ENCODE measurements at regions not wholly inside any gene's neighbourhood (a gene's known extent, or its start where the extent isn't known, plus 50 kb on each side); places are given as distances from the start of the nearest gene placed in this dataset.

DNA sequence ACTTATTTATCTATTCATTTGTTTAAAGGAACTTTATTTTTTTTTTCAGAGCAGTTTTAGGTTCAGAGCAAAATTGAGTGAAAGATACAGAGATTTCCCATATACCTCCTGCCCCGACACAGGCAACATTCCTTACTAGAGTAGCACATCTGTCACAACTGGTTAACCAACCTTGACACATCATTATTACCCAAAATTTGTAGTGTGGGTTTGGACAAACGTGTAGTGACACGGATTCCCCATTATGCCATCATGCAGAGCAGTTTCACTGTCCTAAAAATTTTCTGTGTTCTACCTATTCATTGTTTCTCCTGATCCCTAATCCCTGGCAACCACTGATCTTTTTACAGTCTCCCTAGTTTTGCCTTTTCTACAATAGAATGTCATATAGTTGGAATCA, 57.3 kb upstream of the LHFPL2 start:
- no peak overlapping the region for H3K27ac ChIP-seq (ENCODE audit: insufficient read depth, low read length)
- no peak for DNase-seq (ENCODE audit: low read depth in 2 of 2)
- no peak overlapping the region for H3K4me3 ChIP-seq (replicated peaks in 1 of 4; ENCODE audit: control extremely low read depth in 1 of 4, insufficient read depth in 1 of 4, low read depth in 3 of 4, low read length in 4 of 4)
- no peaks in the 10 kb centered on the region for H3K36me3 ChIP-seq (ENCODE audit: control insufficient read depth, insufficient read depth, low read length)
- no peak for TF ChIP-seq EZH2 (IDR thresholded peaks at IDR 0.05; ENCODE audit: low read length, missing control alignments)
- TF ChIP-seq, protein P1, sequence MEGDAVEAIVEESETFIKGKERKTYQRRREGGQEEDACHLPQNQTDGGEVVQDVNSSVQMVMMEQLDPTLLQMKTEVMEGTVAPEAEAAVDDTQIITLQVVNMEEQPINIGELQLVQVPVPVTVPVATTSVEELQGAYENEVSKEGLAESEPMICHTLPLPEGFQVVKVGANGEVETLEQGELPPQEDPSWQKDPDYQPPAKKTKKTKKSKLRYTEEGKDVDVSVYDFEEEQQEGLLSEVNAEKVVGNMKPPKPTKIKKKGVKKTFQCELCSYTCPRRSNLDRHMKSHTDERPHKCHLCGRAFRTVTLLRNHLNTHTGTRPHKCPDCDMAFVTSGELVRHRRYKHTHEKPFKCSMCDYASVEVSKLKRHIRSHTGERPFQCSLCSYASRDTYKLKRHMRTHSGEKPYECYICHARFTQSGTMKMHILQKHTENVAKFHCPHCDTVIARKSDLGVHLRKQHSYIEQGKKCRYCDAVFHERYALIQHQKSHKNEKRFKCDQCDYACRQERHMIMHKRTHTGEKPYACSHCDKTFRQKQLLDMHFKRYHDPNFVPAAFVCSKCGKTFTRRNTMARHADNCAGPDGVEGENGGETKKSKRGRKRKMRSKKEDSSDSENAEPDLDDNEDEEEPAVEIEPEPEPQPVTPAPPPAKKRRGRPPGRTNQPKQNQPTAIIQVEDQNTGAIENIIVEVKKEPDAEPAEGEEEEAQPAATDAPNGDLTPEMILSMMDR (conservative IDR thresholded peaks at IDR 0.05 in 1 of 2, IDR thresholded peaks at IDR 0.05 in 1 of 2; ENCODE audit: low read depth in 1 of 2, low read length in 2 of 2) = no peak
- no peaks in the 10 kb centered on the region for H4K20me1 ChIP-seq (ENCODE audit: control insufficient read depth, extremely low read depth, insufficient read depth, low read length)
- no peaks in the 10 kb centered on the region for H3K4me1 ChIP-seq (ENCODE audit: control insufficient read depth, extremely low read depth, insufficient read depth, low read length)
- no peak overlapping the region for H3K9ac ChIP-seq (ENCODE audit: insufficient read depth, low read length)
- no peak overlapping the region for H2AFZ ChIP-seq (ENCODE audit: low read length)
- H3K4me2 ChIP-seq (ENCODE audit: extremely low read depth, insufficient read depth, low read length) = no peak overlapping the region
- no peaks in the 10 kb centered on the region for H3K79me2 ChIP-seq (ENCODE audit: control insufficient read depth, insufficient read depth, low read length)
- H3K9me3 ChIP-seq (ENCODE audit: control insufficient read depth, insufficient read depth, low read depth, low read length) = no peaks in the 10 kb centered on the region
- no peaks in the 10 kb centered on the region for H3K27me3 ChIP-seq (ENCODE audit: control insufficient read depth, insufficient read depth, low read length)

- no peak for DNase-seq (ENCODE audit: low read depth in 2 of 2)
- H4K20me1 ChIP-seq (ENCODE audit: control insufficient read depth, extremely low read depth, insufficient read depth, low read length) = no peaks in the 10 kb centered on the region
- H3K79me2 ChIP-seq (ENCODE audit: control insufficient read depth, insufficient read depth, low read length) = no peaks in the 10 kb centered on the region
- no peak overlapping the region for H3K9ac ChIP-seq (ENCODE audit: insufficient read depth, low read length)
- H2AFZ ChIP-seq (ENCODE audit: low read length) = no peak overlapping the region
- no peaks in the 10 kb centered on the region for H3K9me3 ChIP-seq (ENCODE audit: control insufficient read depth, insufficient read depth, low read depth, low read length)
- H3K4me1 ChIP-seq (ENCODE audit: control insufficient read depth, extremely low read depth, insufficient read depth, low read length) = peaks cover 10% of the 10 kb centered on the region
- no peak overlapping the region for H3K4me2 ChIP-seq (ENCODE audit: extremely low read depth, insufficient read depth, low read length)
- H3K27ac ChIP-seq (ENCODE audit: insufficient read depth, low read length) = no peak overlapping the region
- no peaks in the 10 kb centered on the region for H3K27me3 ChIP-seq (ENCODE audit: control insufficient read depth, insufficient read depth, low read length)
- H3K36me3 ChIP-seq (ENCODE audit: control insufficient read depth, insufficient read depth, low read length) = no peaks in the 10 kb centered on the region
- no peak overlapping the region for H3K4me3 ChIP-seq (replicated peaks in 1 of 4; ENCODE audit: control extremely low read depth in 1 of 4, insufficient read depth in 1 of 4, low read depth in 3 of 4, low read length in 4 of 4)
- TF ChIP-seq, protein P1 (conservative IDR thresholded peaks at IDR 0.05 in 1 of 2, IDR thresholded peaks at IDR 0.05 in 1 of 2; ENCODE audit: low read depth in 1 of 2, low read length in 2 of 2) = no peak
- no peak for TF ChIP-seq EZH2 (IDR thresholded peaks at IDR 0.05; ENCODE audit: low read length, missing control alignments)
These were observed 53.3 kb upstream of the LHFPL2 start for GRCh38 chr5:78701795-78702410.

DNA sequence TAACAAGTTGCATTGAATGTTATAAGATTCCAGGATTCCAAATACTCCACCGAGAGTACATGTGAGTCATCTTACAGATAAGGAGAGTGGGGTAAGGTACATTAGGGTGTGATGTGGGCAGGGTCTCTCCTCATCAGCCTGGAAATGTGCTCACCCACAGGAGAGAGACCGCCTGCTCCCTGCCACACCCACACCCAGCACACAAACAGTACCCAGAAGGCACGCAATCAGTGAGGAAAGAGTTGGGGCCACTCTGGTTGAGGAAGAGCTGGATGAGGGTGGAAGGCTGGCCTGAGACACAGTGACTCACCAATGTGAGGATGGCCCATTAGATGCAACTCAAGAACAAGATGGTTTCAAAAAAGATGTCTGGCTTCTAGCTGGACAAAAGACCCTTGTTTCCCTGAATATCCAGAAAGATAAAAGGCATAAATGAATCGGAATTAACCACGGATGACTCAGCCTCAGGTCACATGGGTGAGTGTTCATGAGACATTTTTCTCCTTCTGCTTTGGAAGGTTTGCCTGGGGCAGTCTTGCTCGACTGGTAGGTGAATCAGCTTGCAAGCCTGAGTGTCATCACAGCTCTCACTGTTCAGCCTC, 51.1 kb upstream of the LHFPL2 start:
- Histone ChIP-seq H3K79me2 (ENCODE audit: control insufficient read depth, insufficient read depth, low read length) (no peaks in the 10 kb centered on the region), H4K20me1 (ENCODE audit: control insufficient read depth, extremely low read depth, insufficient read depth, low read length) (no peaks in the 10 kb centered on the region), H3K27me3 (ENCODE audit: control insufficient read depth, insufficient read depth, low read length) (no peaks in the 10 kb centered on the region), H3K36me3 (ENCODE audit: control insufficient read depth, insufficient read depth, low read length) (no peaks in the 10 kb centered on the region), H3K4me2 (ENCODE audit: extremely low read depth, insufficient read depth, low read length) (peak overlapping the region; percentile 55), H3K4me1 (ENCODE audit: control insufficient read depth, extremely low read depth, insufficient read depth, low read length) (peaks cover 12% of the 10 kb centered on the region), H3K27ac (ENCODE audit: insufficient read depth, low read length) (peak overlapping the region; percentile 56), H2AFZ (ENCODE audit: low read length) (peak overlapping the region; percentile 71), H3K9ac (ENCODE audit: insufficient read depth, low read length) (no peak overlapping the region), H3K4me3 (replicated peaks in 1 of 4; ENCODE audit: control extremely low read depth in 1 of 4, insufficient read depth in 1 of 4, low read depth in 3 of 4, low read length in 4 of 4) (no peak overlapping the region), H3K9me3 (ENCODE audit: control insufficient read depth, insufficient read depth, low read depth, low read length) (no peaks in the 10 kb centered on the region)
- peak; percentile 81 to 98 for DNase-seq (ENCODE audit: low read depth in 2 of 2)
- TF ChIP-seq, protein P1 (conservative IDR thresholded peaks at IDR 0.05 in 1 of 2, IDR thresholded peaks at IDR 0.05 in 1 of 2; ENCODE audit: low read depth in 1 of 2, low read length in 2 of 2) = no peak
- TF ChIP-seq EZH2 (IDR thresholded peaks at IDR 0.05; ENCODE audit: low read length, missing control alignments) = no peak
